GM19328 (cell line): ENCODE measurements at regions not wholly inside any gene's neighbourhood (a gene's known extent, or its start where the extent isn't known, plus 50 kb on each side); places are given as distances from the start of the nearest gene placed in this dataset.
A peak's percentile ranks its signal among the peaks of the same experiment; 100 is the strongest.
"Not testable (repeated sequence)": the region's sequence is repeated elsewhere in the genome, so short reads cannot be mapped to it uniquely, and the experiment has no call there.

Source experiments
- ATAC-seq: cut with Tn5 transposase; IDR thresholded peaks from one replicate; pipeline ENCODE4 v1.9.1; 2021; ENCODE audit warnings: mild to moderate bottlenecking, moderate library complexity; ENCODE audit not compliant: unreplicated experiment

- ATAC-seq: no peak
These were observed 126.3 kb upstream of the NANOGP8 start for GRCh38 chr15:35211240-35211902.

- no peak for ATAC-seq
These were observed 125.3 kb upstream of the NANOGP8 start for GRCh38 chr15:35210370-35210769.

- ATAC-seq: no peak
These were observed 124.7 kb upstream of the NANOGP8 start for GRCh38 chr15:35209838-35210237.

GRCh38 chr15:35208353-35208752 lies 123.3 kb upstream of the NANOGP8 start:
- ATAC-seq: no peak

- no peak for ATAC-seq
These were observed 121.1 kb upstream of the NANOGP8 start for GRCh38 chr15:35206060-35206675.

GRCh38 chr15:35198197-35198596 lies 113.1 kb upstream of the NANOGP8 start:
- no peak for ATAC-seq

GRCh38 chr15:35197754-35198153 lies 112.7 kb upstream of the NANOGP8 start:
- no peak for ATAC-seq

GRCh38 chr15:35197306-35197705 lies 112.2 kb upstream of the NANOGP8 start:
- no peak for ATAC-seq

DNA sequence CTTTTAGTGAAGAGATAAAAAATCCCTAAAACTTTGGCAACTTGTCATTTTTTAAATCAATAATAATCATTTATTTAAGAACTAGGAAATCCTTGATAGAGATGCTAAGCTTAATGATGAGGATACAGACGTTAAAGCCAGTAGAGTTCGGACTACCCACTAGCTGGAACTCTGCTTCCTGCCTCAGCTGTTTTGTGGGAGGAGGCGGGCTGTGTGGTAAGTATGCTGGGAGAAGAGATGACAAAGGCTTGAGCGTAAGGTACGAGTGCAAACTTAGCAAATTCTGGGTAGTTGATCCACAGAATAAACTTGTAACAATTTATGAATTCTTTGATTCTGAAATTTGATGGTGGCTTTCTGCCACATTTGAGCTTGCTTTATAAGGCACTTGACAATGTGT lies 111.2 kb upstream of the NANOGP8 start:
- ATAC-seq: no peak

DNA sequence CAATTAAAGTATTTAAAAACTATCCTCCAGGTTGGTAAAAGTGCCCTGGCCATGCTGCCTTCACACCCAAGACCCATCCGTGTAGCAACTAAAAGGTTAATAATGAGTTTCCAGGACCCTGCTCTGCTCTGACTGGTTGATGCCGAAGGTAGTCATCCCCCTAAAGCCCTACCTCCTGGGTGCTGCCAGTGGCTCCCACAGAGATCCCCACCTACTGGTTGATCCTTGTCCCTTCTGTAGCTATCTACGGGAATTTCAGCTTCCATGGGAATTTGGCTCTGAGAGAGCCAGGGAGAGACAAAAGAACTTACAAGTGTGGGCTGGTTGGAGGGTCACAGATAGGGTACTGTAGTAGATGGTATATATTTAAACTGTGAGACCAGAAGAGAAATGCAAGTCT lies 110.6 kb upstream of the NANOGP8 start:
- no peak for ATAC-seq

DNA sequence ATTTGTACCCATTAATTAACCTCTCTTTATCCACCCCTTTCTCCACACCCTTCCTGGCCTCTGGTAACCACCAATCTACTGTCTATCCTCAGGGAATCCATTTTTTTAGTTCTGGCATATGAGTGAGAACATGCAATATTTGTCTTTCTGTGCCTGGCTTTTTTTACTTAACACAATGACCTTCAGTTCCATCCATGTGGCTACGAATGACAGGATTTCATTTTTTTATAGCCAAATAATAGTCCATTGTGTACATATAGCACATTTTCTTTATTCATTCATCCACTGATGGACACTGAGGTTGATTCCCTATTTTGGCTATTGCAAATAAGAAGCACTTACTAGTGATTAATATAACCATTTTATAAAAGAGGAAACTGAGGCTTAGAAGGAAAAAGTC lies 109.9 kb upstream of the NANOGP8 start:
- no peak for ATAC-seq

GRCh38 chr15:35194296-35194695 lies 109.2 kb upstream of the NANOGP8 start:
- no peak for ATAC-seq

GRCh38 chr15:35191783-35192182 lies 106.7 kb upstream of the NANOGP8 start:
- ATAC-seq: no peak

GRCh38 chr15:35186346-35186745 lies 101.3 kb upstream of the NANOGP8 start:
- no peak for ATAC-seq

GRCh38 chr15:35184646-35185045 lies 99.6 kb upstream of the NANOGP8 start:
- ATAC-seq: no peak

GRCh38 chr15:35182841-35183479 lies 97.9 kb upstream of the NANOGP8 start:
- ATAC-seq: peak; percentile 55

- no peak for ATAC-seq
These were observed 96.4 kb upstream of the NANOGP8 start for GRCh38 chr15:35181538-35181937.

- ATAC-seq: no peak
These were observed 94.6 kb upstream of the NANOGP8 start for GRCh38 chr15:35179739-35180138.

GRCh38 chr15:35178186-35178585 lies 93.1 kb upstream of the NANOGP8 start:
- ATAC-seq: not testable (repeated sequence)

DNA sequence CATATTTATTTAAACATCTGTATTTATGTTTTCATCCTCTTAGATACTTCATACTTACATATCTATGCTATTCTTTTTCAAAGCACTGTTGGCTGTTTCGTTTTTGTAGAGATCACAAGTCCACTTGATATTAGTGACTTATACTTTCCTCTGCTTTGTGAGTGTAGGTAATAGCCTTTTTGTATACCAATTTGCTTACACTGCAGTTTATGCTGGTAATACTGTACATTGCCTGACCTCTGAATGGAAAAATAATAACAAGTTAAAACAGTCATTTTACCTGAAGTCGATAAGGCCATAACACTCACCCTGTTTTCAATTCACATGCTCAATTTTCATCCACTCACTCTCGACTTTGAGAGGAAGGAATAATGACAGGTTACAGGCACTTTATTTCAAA lies 89.9 kb upstream of the NANOGP8 start:
- ATAC-seq: no peak

DNA sequence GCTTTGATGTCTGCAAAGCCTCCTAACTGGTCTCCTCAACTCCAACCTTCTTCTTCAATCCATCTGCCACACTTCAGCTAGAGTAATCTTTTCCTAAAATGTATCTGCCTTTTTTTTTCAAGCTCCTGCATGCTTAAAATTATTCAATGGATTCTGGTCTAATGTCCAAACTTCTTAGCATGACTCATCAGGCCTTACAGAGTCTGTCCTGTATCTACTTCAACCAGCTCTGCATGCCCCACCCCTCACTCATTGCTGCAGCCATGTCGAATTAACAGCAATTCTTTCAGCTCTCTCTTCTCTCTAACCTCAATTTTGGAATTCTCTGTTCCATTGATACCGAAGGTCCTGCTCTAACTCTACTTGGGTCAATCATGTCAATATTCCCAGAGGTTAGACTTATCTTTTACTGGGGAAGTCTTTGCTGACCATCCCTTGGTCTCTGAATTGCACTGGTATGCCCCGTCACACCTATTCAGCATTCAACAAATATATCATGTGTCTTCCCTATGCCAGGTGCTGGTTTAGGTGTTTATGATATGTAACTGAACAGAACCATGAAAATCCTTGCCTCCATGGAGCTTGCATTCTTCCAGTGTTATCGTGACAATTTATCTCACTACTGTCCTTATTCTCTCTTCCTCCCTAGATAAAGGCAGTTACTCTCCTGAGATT lies 88.5 kb upstream of the NANOGP8 start:
- no peak for ATAC-seq

DNA sequence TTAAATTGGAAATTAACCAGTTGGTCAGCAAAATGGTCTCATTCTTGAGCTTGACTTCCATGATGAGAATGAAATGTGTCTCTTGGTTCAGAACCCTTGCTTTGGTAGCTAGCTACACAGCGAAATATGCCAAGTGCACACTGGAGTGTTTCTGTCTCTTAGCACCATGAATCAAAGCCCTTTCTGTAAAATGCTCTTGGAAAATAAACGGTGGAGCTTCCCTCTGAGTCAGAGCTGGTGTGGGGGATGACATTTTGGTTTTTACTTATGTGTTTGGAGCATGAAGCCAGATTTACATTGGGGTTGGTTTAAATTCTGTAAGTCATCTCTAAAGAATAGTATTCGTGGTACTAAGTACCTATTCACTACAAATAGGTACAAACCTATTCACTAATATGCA lies 85.1 kb upstream of the NANOGP8 start:
- no peak for ATAC-seq
